ENCODE measurements at regions not wholly inside any gene's neighbourhood (a gene's known extent, or its start where the extent isn't known, plus 50 kb on each side); places are given as distances from the start of the nearest gene placed in this dataset.
A peak's percentile ranks its signal among the peaks of the same experiment; 100 is the strongest.
"Not testable (repeated sequence)": the region's sequence is repeated elsewhere in the genome, so short reads cannot be mapped to it uniquely, and the experiment has no call there.

DNA sequence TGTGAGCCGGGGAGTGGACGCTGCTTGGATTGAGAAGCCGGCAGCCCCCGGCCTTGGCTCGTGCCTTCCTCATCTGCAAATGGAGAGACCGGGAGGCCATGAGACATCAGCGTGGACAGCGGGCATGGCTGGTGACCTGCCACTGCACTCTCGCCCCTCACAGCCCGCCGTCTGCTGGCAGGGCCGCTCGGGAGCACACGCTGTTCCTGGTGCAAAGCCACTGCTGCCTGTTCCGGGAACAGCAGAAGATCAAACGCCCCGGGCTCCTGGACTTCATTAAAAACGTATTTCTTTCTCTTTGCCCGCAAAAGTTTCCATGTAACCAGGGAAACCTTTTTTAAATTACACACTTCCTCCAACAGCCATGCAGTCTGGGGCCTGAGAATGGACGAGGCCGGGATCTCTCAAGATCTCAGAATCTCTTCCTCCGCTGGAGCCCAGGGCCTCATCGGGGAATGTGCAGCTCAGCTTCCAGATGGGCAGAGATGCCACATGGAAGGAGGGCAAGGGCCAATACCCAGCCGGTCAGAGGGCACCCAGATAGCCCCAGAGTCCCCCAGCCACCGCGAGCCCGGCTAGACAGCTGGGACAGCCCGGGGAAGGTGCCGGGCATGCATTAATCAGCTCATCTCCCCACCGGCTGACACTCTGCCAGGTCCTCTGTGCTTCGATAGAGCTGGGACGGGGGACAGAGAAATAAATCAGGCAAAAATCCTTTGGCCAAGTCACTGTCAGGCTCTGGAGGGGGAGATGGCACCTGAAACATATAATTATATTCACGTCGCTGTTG, 62.8 kb upstream of the PRR5 start:
- peak in 1 of 2 donors; percentile 48 for DNase-seq (ENCODE audit: low read depth in 2 of 2)
- TF ChIP-seq, protein P1, sequence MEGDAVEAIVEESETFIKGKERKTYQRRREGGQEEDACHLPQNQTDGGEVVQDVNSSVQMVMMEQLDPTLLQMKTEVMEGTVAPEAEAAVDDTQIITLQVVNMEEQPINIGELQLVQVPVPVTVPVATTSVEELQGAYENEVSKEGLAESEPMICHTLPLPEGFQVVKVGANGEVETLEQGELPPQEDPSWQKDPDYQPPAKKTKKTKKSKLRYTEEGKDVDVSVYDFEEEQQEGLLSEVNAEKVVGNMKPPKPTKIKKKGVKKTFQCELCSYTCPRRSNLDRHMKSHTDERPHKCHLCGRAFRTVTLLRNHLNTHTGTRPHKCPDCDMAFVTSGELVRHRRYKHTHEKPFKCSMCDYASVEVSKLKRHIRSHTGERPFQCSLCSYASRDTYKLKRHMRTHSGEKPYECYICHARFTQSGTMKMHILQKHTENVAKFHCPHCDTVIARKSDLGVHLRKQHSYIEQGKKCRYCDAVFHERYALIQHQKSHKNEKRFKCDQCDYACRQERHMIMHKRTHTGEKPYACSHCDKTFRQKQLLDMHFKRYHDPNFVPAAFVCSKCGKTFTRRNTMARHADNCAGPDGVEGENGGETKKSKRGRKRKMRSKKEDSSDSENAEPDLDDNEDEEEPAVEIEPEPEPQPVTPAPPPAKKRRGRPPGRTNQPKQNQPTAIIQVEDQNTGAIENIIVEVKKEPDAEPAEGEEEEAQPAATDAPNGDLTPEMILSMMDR (IDR thresholded peaks at IDR 0.05; ENCODE audit: low read depth, low read length): no peak
- H3K4me3 ChIP-seq (replicated peaks in 1 of 2; ENCODE audit: low read depth in 2 of 2, low read length in 2 of 2): no peak overlapping the region

DNA sequence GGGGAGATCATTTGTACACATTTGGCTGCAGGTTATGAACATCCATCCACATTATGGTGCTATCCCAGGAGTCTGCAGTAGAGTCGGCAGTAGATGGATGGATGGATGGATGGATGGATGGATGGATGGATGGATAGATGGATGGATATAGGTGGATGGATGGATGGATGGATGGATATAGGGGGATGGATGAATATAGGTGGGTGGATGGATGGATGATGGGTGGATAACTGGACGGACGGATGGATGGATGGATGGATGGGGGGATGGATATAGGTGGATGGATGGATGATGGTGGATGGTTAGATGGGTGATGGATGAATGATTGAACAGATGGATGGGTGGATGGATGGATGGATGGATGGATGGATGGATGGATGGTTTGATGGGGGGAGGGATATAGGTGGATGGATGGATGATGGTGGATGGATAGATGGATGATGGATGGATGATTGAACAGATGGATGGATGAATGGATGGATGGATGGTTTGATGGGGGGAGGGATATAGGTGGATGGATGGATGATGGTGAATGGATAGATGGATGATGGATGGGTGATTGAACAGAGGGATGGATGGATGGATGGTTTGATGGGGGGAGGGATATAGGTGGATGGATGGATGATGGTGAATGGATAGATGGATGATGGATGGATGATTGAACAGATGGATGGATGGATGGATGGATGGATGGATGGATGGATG, 65.3 kb upstream of the PRR5 start:
- H3K4me3 ChIP-seq (replicated peaks in 1 of 2; ENCODE audit: low read depth in 2 of 2, low read length in 2 of 2); DNase-seq (ENCODE audit: low read depth in 2 of 2): not testable (repeated sequence)

DNA sequence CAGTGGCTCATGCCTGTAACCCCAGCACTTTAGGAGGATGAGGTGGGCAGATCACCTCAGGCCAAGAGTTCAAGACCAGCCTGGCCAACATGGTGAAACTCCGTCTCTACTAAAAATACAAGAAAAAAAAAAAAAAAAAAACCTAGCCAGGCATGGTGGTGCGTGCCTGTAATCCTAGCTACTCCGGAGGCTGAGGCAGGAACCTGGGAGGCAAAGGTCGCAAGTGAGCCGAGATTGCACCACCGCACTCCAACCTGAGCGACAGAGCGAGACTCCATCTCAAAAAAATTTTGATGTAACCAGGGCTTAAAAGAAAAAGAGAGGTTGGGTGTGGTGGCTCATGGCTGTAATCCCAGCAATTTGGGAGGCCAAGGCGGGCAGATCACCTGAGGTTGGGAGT, 66.4 kb upstream of the PRR5 start:
- not testable (repeated sequence) for DNase-seq (ENCODE audit: low read depth in 2 of 2); H3K4me3 ChIP-seq (replicated peaks in 1 of 2; ENCODE audit: low read depth in 2 of 2, low read length in 2 of 2)

DNA sequence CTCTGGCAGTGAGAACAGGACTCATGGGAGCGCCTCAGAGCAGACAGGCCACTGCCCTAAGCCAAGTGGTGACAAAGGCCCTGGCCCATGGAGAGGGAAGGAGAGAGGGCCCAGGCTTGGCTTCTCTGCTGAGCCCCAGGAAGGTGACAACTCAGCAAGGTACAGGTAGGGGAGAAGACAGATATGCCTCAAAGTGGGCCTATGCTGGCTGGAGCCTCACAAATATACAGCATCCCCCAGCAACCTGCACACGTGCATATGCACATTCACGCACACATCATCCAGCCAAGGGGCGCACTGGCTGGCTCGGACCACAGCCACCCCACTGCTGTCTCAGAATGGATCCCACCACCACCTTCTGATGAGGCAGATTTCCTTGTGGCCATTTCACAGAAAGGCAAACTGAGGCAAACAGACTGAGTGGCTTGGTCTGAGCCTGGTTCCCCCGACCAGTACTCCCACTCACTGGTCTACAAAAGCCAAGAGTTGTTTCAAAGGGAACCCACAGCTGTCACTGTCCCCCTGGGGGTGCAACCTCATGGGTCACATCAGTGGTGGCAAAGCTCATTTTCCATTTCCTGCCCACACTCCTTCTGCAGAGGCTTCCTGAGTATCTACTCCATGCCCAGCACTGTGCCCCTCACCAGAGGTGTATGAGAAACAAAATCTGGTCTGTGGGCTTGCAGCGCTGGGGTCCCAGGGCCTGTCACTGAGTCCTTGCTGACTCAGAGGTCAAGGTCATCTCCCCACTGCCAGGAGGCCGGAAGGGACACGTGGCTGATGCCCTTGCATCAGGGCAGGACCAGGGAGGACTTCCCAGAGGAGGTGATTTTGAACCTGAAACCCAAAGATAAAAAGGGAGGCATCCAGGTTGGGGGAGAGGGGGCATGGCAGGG, 67.3 kb upstream of the PRR5 start:
- TF ChIP-seq, protein P1 (IDR thresholded peaks at IDR 0.05; ENCODE audit: low read depth, low read length): no peak
- no peak for DNase-seq (ENCODE audit: low read depth in 2 of 2)
- H3K4me3 ChIP-seq (replicated peaks in 1 of 2; ENCODE audit: low read depth in 2 of 2, low read length in 2 of 2): no peak overlapping the region

DNA sequence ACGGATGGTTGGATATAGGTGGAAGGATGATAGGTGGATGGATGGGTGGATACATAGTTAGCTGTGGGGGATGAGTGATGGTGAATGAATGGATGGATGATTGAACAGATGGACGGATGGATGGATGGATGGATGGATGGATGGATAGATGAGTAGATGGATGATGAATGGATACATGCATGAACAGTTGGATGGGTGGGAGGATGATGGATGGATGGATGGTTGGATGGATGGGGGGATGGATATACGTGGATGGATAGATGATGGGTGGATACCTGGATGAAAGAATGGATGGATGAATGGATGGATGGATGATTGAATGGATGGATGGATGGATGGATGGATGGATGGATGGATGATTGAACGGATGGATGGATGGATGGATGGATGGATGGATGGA, 68.4 kb upstream of the PRR5 start:
- DNase-seq (ENCODE audit: low read depth in 2 of 2): no peak
- H3K4me3 ChIP-seq (replicated peaks in 1 of 2; ENCODE audit: low read depth in 2 of 2, low read length in 2 of 2): no peak overlapping the region

DNA sequence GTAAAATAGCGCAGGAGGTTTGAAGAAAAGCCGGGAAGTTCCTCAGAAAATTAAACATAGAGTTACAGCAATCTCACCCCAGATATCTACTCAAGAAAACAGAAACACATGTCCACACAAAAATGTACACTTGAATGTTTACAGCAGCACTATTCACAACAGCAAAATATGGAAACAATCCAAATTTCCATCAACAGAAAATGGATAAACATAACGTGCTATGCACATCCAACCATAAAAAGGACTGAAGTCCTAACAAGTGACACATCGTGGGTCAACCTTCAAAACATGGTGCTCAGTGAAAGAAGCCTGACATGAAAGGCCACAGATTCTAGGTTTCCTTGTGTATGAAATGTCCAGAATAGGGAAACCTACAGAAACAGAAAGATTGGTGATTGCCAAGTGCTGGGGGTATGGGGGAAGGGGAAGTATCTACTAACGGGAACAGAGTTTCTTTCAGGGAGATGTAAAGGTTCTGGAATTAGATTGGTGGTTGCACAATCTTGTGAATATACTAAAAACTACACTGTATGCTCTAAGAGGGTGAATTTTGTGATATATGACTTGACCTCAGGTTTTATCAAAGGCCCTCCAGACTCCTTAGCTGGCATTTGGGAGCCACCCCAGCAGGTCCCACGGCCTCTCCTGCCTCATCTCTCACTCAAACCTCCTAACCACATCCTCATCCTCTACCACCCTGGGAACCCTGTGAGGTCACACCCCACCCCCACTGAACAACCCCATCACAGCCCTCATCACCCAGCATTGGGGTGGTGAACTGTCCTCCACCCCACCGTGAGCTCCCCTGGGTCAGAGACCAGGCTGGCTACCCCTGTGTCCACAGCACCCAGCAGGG, 69.2 kb upstream of the PRR5 start:
- H3K4me3 ChIP-seq (replicated peaks in 1 of 2; ENCODE audit: low read depth in 2 of 2, low read length in 2 of 2): no peak overlapping the region
- TF ChIP-seq, protein P1 (IDR thresholded peaks at IDR 0.05; ENCODE audit: low read depth, low read length): no peak
- no peak for DNase-seq (ENCODE audit: low read depth in 2 of 2)

More for the DNA sequence above, 68.4 kb upstream of the PRR5 start:
- TF ChIP-seq, protein P1 (IDR thresholded peaks at IDR 0.05; ENCODE audit: low read depth, low read length): no peak

DNA sequence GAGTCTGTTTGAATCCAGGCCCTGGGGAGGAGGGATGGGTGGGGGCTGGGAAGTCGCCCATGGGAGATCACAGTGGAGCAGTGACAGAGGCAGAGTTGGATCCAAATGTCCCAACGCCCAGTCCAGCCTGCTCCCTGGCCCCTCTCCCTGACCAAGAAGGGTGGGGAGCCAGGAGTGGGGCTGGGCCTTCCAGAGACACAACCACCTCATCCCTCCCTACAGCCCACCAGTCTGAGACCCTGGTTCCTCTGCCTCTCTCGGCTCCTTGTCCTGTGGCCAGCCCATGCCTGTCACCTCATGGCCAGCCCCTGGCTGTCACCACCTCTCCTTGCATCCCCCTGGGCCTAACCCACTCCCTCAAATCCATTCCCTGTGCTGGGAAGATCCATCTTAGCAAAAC, 71.2 kb upstream of the PRR5 start:
- H3K4me3 ChIP-seq (replicated peaks in 1 of 2; ENCODE audit: low read depth in 2 of 2, low read length in 2 of 2): no peak overlapping the region
- TF ChIP-seq, protein P1 (IDR thresholded peaks at IDR 0.05; ENCODE audit: low read depth, low read length): no peak
- no peak for DNase-seq (ENCODE audit: low read depth in 2 of 2)
